Erythroblast (primary cell): ENCODE measurements at regions not wholly inside any gene's neighbourhood (a gene's known extent, or its start where the extent isn't known, plus 50 kb on each side); places are given as distances from the start of the nearest gene placed in this dataset.

ENCODE experiments used
- GATA1 ChIP-seq: IDR thresholded peaks from 2 replicates; pipeline ENCODE4 v1.6.1; 2011; ENCODE audit warnings: low read depth, mild to moderate bottlenecking, control low read depth, low read length, moderate library complexity
- POLR2A ChIP-seq: IDR thresholded peaks from 2 replicates; pipeline ENCODE4 v1.6.1; 2011; ENCODE audit warnings: mild to moderate bottlenecking, low read length

DNA sequence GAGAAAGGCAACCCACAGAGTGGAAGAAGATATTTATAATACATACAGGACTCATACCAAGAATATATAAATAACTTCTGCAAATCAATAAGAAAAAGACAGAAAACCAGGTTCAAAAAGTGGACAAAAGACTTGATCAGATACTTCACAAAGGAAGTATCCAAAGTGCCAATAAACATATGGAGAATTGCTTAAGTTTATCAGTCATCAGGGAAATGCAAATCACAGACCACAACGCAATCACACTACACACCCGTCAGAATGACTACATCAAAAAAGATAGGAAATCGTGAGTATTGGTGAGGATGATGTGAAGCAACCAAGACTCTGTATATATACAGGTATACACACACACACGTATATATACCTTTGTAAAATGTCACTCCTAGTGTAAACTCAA, 180.6 kb downstream of the FAM43A start:
- no peak for TF ChIP-seq POLR2A
- no peak for TF ChIP-seq GATA1
